Transverse colon (tissue), 4 donors: ENCODE measurements at regions not wholly inside any gene's neighbourhood (a gene's known extent, or its start where the extent isn't known, plus 50 kb on each side); places are given as distances from the start of the nearest gene placed in this dataset.
A peak's percentile ranks its signal among the peaks of the same experiment; 100 is the strongest.
"Not testable (repeated sequence)": the region's sequence is repeated elsewhere in the genome, so short reads cannot be mapped to it uniquely, and the experiment has no call there.

Experiments used
- DNase-seq: peaks from one replicate; pipeline ENCODE4 v3.0.0-alpha.2; 2019
- H3K27ac ChIP-seq, 4 donors: fragments of 200-600 bp; sonication (generic); 2 replicates each; pipeline ENCODE4 v1.5.1; 2016 to 2018; ENCODE audit warnings: inconsistent platforms in 4 of 4
- H3K27me3 ChIP-seq: fragments of 200-600 bp; sonication (generic); 2 replicates; pipeline ENCODE4 v1.5.1; 2017; ENCODE audit warnings: inconsistent platforms
- H3K36me3 ChIP-seq, 4 donors: fragments of 200-600 bp; sonication (generic); 2 replicates each; pipeline ENCODE4 v1.5.1; 2017 to 2019; ENCODE audit warnings: inconsistent platforms in 4 of 4
- H3K4me1 ChIP-seq, 4 donors: fragments of 200-600 bp; sonication (generic); 2 replicates each; pipeline ENCODE4 v1.5.1; 2017 to 2020; ENCODE audit warnings: inconsistent platforms in 4 of 4
- H3K4me3 ChIP-seq, 4 donors: fragments of 200-600 bp; sonication (generic); 1 replicate in 1 of 4; 2 replicates in 3 of 4; pipeline versions ENCODE4 v1.5.1 to v1.6.1; 2017 to 2019; ENCODE audit warnings: inconsistent platforms in 4 of 4
- H3K9me3 ChIP-seq, 2 donors: fragments of 200-600 bp; sonication (generic); 2 replicates each; pipeline ENCODE4 v1.5.1; 2017 to 2019; ENCODE audit warnings: inconsistent platforms in 2 of 2
- CTCF ChIP-seq, 5 experiments: fragments of 200-600 bp in 3 of 5; fragments of 450-650 bp in 2 of 5; sonication (generic) in 3 of 5; IDR thresholded peaks; 1 replicate in 2 of 5; 2 replicates in 3 of 5; pipeline ENCODE4 v1.5.1; 2016 to 2017; ENCODE audit warnings: antibody characterized with exemption in 5 of 5, inconsistent platforms in 3 of 5, mild to moderate bottlenecking in 2 of 5, moderate library complexity in 1 of 5
- EP300 ChIP-seq: sonication (generic); formaldehyde crosslinking; IDR thresholded peaks from one replicate; pipeline ENCODE4 v1.6.1; 2017; ENCODE audit warnings: antibody characterized with exemption, low read depth
- POLR2A ChIP-seq: fragments of 450-650 bp; IDR thresholded peaks from one replicate; pipeline ENCODE4 v1.6.1; 2016; ENCODE audit warnings: antibody characterized with exemption, mild to moderate bottlenecking, moderate library complexity
- POLR2AphosphoS5 ChIP-seq, 3 donors: sonication (generic); formaldehyde crosslinking; IDR thresholded peaks; one replicate each; pipeline ENCODE4 v1.6.1; 2016; ENCODE audit warnings: antibody characterized with exemption in 3 of 3
- WGBS, 2 donors: methylation state at CpG; one replicate each; pipeline ENCODE4 v1.1.5; 2018; ENCODE audit warnings: low coverage in 1 of 2; 5-methylcytosine and 5-hydroxymethylcytosine counted together
- in situ Hi-C, 4 donors: fragments of 200-750 bp; cut with MboI; loops; one replicate each; pipeline versions ENCODE4 v1.15.0 to v1.15.1; 2017; ENCODE audit warnings: low sequenced_read_pairs in 3 of 4, low pct_ligation_motif_present in 1 of 4, low pct_unique_long_range_greater_than_20kb in 1 of 4
- intact Hi-C: fragments of 100-400 bp; cut with DNase I; formaldehyde crosslinking; loops from one replicate; pipeline ENCODE4 v1.15.1; 2023; ENCODE audit warnings: low total_unique reads

DNA sequence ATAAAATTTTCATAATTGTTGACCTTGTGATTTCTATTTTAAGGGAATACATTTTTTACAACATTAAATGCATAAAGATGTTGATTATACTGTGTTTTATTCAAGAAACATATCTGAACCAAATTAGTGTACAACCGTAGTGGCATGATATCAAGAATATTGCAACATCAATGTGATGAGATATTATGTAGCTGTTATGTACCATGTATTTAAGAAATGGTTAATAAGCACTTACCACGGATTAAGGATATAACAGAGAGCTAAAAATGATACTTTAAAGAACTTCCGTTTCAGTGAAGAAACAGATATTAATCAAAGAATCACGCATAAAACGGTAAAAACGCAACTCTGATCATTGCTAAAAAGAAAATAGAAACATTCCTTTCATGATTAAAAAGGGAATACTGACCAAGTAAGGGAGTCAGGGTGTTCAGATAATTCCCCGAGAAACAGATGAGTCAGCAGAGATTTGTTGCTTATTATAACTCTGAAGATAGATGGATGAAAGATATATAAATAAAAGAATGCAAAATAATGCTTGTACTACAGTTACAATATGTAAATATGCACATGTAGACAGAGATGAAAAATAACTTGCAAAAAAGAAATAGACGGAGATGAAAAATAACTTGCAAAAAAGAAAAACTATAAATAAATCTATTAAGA, 281.9 kb upstream of the MAF start:
- intact Hi-C loops (loop anchor here (5.0 kb wide), 1 partner anchor 340 kb away; no protein-coding TSS in a partner anchor), in situ Hi-C loops (no loop called here)
- DNase-seq = no peak
- no peak for TF ChIP-seq POLR2A
- Histone ChIP-seq H3K27me3 (no peaks in the 10 kb centered on the region), H3K4me3 (no peak overlapping the region), H3K4me1 (no peaks in the 10 kb centered on the region), H3K36me3 (no peaks in the 10 kb centered on the region), H3K27ac (no peak overlapping the region), H3K9me3 (no peaks in the 10 kb centered on the region)
- WGBS, 2 donors = 65 to 73% methylated on average over 8 of the region's 8 CpGs

DNA sequence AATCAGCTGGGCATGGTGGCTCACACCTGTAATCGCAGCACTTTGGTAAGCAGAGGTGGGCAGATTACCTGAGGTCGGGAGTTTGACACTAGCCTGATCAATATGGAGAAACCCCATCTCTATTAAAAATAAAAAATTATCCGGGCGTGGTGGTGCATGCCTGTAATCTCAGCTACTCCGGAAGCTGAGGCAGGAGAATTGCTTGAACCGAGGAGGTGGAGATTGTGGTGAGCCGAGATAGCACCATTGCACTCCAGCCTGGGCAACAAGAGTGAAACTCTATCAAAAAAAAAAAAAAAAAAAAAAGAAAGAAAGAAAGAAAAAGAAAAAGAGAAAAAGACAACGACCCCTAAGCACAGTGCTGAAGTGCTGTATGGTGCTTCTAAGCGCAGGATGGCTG, 280.6 kb upstream of the MAF start:
- H3K4me3 ChIP-seq, DNase-seq, H3K9me3 ChIP-seq, H3K27me3 ChIP-seq, H3K36me3 ChIP-seq, H3K4me1 ChIP-seq, H3K27ac ChIP-seq, in situ Hi-C loops: not testable (repeated sequence)
- 90 to 94% methylated on average over 7 to 9 of the region's 9 CpGs for WGBS, 2 donors
- intact Hi-C loops = loop anchor here (5.0 kb wide), 1 partner anchor 339 kb away; no protein-coding TSS in a partner anchor

- Histone ChIP-seq H3K36me3 (no peaks in the 10 kb centered on the region), H3K4me1 (no peaks in the 10 kb centered on the region), H3K4me3 (no peak overlapping the region), H3K9me3 (no peaks in the 10 kb centered on the region), H3K27me3 (no peaks in the 10 kb centered on the region), H3K27ac (no peak overlapping the region)
- intact Hi-C loops (no loop called here), in situ Hi-C loops (no loop called here)
- TF ChIP-seq EP300 = no peak
- no peak for TF ChIP-seq POLR2AphosphoS5 (IDR thresholded peaks at IDR 0.05)
- TF ChIP-seq POLR2A = no peak
- no peak for TF ChIP-seq CTCF (IDR thresholded peaks at IDR 0.05)
- DNase-seq = no peak
- 83 to 84% methylated on average over 2 to 3 of the region's 3 CpGs for WGBS, 2 donors
Measured at GRCh38 chr16:79876332-79876730, 275.8 kb upstream of the MAF start.

DNA sequence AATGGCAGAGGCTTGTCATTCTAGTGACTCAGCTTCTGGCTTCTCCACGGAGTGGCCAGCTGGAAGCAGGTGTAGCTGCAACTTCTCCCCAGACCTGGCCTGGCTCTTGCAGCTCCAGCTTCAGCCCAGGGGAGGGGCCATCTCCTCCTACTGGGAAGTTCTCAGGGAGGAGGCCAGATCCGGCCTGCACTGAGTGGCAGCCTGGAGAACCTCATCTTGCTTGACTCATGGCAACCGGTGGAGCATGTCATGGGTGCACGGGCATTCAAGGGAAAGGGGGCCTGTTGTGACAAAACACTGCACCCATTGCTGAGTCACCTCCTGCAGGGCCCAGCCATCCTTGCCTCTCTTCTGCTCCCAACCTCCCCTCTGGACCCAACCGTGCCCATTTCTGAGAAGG, 273.9 kb upstream of the MAF start:
- no peak overlapping the region for H3K27ac ChIP-seq

DNA sequence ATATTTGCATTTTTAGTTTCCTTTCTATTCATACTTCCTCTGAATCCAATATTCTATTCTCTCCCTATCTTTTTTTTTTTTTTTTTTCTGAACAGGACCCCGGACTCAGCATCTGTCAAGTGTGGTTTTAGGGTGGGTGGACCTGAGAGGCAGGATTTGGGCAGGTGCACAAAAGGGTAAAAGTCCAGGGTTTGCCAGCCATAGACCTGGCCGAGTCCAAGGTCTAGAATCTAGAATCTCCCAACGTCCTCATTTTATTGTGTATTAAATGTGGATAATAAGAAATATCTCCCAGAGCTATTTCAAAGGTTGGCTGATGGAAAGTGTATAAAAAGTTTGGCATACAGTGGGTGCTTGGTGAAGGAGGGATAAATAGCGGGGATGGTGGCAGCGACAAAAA, 273.3 kb upstream of the MAF start:
- no peaks in the 10 kb centered on the region for H3K4me1 ChIP-seq
- in situ Hi-C loops = no loop called here
- no peaks in the 10 kb centered on the region for H3K36me3 ChIP-seq
- no peaks in the 10 kb centered on the region for H3K27me3 ChIP-seq
- no peak for DNase-seq
- H3K9me3 ChIP-seq = no peaks in the 10 kb centered on the region
- H3K4me3 ChIP-seq = no peak overlapping the region
- intact Hi-C loops = no loop called here
- 71 to 83% methylated on average over 2 to 5 of the region's 5 CpGs for WGBS, 2 donors
- no peak overlapping the region for H3K27ac ChIP-seq
- TF ChIP-seq EP300 (no peak), POLR2A (no peak), CTCF (IDR thresholded peaks at IDR 0.05) (no peak), POLR2AphosphoS5 (IDR thresholded peaks at IDR 0.05) (no peak)

More for the DNA sequence above, 273.9 kb upstream of the MAF start:
- Histone ChIP-seq H3K27me3 (no peaks in the 10 kb centered on the region), H3K9me3 (no peaks in the 10 kb centered on the region), H3K36me3 (no peaks in the 10 kb centered on the region), H3K4me1 (no peaks in the 10 kb centered on the region), H3K4me3 (no peak overlapping the region)
- 75% methylated on average over 5 of the region's 5 CpGs; no CpG with 5 or more reads in 1 of the 2 donors for WGBS, 2 donors
- peak; percentile 12 for DNase-seq
- intact Hi-C loops = no loop called here
- in situ Hi-C loops = no loop called here
- TF ChIP-seq CTCF (IDR thresholded peaks at IDR 0.05) = no peak
- no peak for TF ChIP-seq EP300
- TF ChIP-seq POLR2A = no peak
- TF ChIP-seq POLR2AphosphoS5 (IDR thresholded peaks at IDR 0.05) = no peak
